Peyer's patch (tissue), 4 donors: ENCODE measurements at regions not wholly inside any gene's neighbourhood (a gene's known extent, or its start where the extent isn't known, plus 50 kb on each side); places are given as distances from the start of the nearest gene placed in this dataset.

Source experiments
- POLR2A ChIP-seq, 2 donors: fragments of 450-650 bp; IDR thresholded peaks; one replicate each; pipeline ENCODE4 v1.5.1; 2017; ENCODE audit warnings: antibody characterized with exemption in 2 of 2, mild to moderate bottlenecking in 2 of 2, moderate library complexity in 2 of 2
- TF ChIP-seq, protein P1 (sequence below), 6 experiments: fragments of 450-650 bp in 4 of 6; fragments of 200-600 bp in 2 of 6; sonication (generic) in 1 of 6; IDR thresholded peaks; one replicate each; pipeline ENCODE4 v1.5.1; 2017 to 2019; ENCODE audit warnings: antibody characterized with exemption in 6 of 6, mild to moderate bottlenecking in 3 of 6, moderate library complexity in 1 of 6

DNA sequence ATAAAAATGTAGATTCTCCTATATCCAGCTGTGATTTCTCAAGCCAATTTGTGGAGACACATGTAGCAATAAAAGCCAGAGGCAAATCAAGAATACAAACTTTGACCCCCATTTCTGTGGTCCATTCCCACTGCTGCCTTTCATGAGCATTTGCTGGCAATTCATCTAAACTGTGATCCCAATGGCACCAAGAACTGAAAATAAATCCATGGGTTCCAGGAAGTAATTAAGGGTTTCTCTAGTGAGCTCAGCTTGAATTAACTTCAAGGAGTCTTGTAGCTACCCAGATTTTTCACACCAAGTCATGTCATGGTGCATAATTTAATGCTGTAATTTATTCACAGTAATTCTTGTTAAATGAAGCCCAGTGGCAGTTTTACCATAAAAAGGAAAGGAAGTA is 145.0 kb upstream of the SMC2 start:
- TF ChIP-seq, protein P1, sequence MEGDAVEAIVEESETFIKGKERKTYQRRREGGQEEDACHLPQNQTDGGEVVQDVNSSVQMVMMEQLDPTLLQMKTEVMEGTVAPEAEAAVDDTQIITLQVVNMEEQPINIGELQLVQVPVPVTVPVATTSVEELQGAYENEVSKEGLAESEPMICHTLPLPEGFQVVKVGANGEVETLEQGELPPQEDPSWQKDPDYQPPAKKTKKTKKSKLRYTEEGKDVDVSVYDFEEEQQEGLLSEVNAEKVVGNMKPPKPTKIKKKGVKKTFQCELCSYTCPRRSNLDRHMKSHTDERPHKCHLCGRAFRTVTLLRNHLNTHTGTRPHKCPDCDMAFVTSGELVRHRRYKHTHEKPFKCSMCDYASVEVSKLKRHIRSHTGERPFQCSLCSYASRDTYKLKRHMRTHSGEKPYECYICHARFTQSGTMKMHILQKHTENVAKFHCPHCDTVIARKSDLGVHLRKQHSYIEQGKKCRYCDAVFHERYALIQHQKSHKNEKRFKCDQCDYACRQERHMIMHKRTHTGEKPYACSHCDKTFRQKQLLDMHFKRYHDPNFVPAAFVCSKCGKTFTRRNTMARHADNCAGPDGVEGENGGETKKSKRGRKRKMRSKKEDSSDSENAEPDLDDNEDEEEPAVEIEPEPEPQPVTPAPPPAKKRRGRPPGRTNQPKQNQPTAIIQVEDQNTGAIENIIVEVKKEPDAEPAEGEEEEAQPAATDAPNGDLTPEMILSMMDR (IDR thresholded peaks at IDR 0.05), result no peak
- TF ChIP-seq POLR2A (IDR thresholded peaks at IDR 0.05), result no peak
